Frontal cortex (tissue), 3 donors: ENCODE measurements at regions not wholly inside any gene's neighbourhood (a gene's known extent, or its start where the extent isn't known, plus 50 kb on each side); places are given as distances from the start of the nearest gene placed in this dataset.

Source experiments
- DNase-seq, 2 donors: peaks; one replicate each; pipeline ENCODE4 v3.0.0; 2012; ENCODE audit warnings: low spot score in 2 of 2
- FAIRE-seq: peaks from 2 replicates; lab custom pipeline; 2012; peaks lifted over from hg19 to GRCh38; lab: Jason Lieb, UNC
- donor health status: control.
- donor health status: control.
- donor health status: control.

DNA sequence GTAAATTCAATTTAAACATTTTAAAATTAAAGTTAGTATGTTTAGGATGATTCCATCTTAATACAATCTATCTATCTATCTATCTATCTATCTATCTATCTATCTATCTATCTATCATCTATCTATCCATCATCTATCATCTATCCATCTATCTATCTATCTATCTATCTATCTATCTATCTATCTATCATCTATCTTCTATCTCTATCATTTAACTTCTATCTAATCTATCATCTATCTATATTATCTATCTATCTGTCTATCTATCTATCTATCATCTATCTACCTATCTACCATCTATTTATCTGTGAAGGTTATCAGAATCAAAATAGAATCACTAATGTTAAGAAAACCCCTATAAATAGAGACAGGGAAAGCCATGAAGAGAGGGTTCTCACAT lies 78.3 kb downstream of the RAMP3 start:
- DNase-seq: no peak
- no peak for FAIRE-seq

DNA sequence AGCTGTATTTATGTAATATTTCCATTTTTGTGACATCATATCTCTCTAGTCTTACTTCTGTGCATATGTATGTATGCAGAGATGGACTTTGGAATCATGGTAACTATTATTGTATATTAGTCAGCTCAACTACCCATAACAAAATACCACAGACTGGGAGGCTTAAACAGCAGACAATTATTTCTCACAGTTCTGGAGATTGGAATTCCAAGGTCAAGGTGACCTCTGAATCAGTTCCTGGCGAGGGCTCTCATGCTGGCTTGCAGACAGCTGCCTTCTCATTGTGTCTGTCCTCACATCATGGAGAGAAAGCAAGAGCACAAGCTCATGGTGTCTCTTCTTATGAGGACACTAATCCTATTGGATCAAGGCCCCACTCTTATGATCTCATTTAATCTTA lies 79.1 kb downstream of the RAMP3 start:
- no peak for FAIRE-seq

DNA sequence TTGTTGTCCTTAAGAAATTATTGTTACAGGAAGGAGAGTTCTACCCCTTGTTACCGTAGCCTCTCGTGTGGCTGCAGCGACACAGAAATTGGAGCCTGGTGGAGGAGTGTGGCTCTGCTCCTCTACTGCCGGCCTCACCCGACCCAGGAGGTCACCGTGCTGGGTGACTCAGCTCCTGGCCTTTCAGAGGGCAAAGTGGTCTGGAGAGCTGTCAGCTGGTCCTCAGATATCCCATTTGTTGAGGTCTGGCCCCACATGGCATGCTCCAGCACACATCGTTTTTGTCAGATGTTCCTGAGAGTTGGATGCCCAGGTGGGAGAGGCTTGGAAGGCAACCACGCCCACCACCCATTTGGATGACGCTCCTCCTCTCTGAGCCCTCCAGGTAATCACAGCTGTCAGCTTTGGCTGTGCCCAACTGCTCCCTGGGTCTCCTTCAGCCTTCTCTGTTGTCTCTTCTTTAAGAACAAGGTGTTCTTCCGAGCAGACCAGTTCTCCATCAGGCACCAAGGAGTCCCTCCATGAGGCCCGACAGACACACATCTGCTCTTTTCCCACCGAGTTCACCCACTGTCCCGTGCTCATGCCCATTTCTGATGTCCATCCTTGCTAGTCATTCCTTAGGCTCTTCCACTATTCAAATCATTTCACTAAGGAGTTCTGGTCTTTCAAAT lies 80.3 kb downstream of the RAMP3 start:
- DNase-seq (no peak), FAIRE-seq (no peak)

More for the DNA sequence above, 79.1 kb downstream of the RAMP3 start:
- DNase-seq: no peak

DNA sequence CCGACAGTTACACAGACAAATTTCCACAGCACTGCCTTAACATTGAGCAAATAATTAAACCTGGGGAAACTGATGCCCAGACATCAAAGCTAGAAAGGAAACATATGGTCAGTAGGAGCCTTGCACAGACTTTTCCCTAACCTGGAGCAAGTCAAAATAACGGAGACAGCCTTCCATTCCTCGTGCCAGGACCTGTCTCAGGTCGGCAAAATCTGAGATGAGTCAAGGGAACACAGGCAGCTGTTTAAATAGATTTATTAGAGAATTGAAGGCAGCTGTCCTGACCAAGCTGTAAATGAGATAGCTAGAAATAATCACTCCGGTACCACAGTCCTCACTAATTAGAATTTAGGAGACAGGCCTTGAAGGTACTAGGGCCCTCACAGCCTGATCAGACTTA lies 81.2 kb downstream of the RAMP3 start:
- no peak for FAIRE-seq

GRCh38 chr7:45239486-45239885 lies 81.9 kb downstream of the RAMP3 start:
- DNase-seq: no peak
- no peak for FAIRE-seq

More for the DNA sequence above, 81.2 kb downstream of the RAMP3 start:
- no peak for DNase-seq

- no peak for DNase-seq
- no peak for FAIRE-seq
These were observed 82.7 kb downstream of the RAMP3 start for GRCh38 chr7:45240273-45240771.

DNA sequence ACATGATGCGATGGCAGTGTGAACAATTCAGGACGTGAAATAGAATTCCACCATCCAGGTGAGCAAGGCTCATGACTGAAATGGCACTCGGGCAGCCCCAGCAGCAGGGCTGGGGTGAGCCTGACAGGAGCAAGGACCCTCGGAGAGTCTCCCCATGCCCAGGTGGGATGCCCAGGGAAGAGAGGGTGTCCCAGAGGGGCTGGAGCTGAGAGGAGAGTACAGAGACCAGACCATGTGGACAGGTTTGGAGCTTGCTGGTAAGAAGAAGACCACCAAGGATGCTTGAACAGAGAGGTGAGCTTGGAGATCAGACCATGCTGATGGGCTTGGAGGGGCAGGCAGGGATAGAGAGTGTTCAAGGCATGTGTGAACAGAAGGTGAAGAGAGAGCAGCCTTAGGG lies 83.3 kb downstream of the RAMP3 start:
- FAIRE-seq: no peak
- no peak for DNase-seq

GRCh38 chr7:45241339-45242109 lies 83.9 kb downstream of the RAMP3 start:
- FAIRE-seq (no peak), DNase-seq (no peak)

DNA sequence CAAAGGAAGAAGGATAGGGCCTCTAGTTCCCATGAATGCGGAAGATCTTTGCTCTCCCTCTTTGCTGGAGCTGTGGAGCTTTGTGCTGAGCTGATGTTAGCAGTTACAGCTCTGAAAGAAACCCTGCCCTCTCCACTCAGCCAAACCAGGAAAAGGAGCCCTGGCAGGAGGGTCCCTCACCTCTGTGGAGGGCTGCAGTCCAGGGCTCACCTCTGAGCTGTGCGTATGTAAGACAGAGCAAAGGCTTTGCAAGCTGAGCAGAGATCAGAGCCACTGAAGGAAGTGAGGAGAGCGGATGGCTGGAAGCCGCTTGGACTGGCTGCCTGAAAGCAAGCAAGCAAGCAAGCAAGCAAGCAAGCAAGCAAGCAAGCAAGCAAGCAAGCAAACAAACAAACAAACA lies 84.7 kb downstream of the RAMP3 start:
- DNase-seq (no peak), FAIRE-seq (no peak)

DNA sequence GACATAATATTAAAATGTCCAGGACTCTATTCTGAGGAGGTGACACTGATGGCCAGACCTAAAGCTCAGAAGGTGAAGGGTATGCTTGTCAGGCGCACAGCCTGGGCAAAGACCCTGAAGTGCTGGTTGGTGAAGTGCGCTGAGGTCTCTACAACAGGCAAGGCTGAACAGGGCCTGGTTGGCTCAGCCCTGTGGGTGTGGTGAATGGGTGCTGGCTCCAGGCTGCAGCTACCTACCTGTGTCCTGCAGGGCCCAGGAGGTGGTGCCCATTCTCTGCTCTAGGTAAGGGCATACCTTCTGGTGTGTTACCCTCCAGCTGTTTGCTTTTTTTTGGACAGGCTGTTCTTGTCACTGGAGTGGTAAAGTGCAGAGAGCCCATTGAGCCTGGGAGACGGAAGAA lies 85.1 kb downstream of the RAMP3 start:
- DNase-seq: no peak
- no peak for FAIRE-seq

DNA sequence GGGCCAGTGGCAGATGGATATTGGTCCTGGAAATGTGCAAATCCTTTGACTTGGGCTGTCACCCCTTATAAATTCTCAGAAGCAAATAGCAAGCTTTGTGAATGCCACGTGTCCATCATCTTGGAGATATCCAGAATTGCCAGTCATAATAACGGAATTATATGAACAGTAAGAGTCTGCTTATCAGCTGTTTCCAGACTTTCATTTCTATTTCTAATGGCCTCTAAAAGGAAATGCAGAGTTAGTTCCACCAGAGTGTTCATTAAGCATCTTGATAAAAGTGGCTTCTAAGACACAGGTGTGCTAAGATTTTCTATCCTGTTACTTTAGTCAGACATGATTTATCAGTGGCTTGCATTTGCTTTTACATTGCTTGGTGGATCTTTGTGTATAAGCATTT lies 87.4 kb downstream of the RAMP3 start:
- no peak for FAIRE-seq
- DNase-seq: no peak

DNA sequence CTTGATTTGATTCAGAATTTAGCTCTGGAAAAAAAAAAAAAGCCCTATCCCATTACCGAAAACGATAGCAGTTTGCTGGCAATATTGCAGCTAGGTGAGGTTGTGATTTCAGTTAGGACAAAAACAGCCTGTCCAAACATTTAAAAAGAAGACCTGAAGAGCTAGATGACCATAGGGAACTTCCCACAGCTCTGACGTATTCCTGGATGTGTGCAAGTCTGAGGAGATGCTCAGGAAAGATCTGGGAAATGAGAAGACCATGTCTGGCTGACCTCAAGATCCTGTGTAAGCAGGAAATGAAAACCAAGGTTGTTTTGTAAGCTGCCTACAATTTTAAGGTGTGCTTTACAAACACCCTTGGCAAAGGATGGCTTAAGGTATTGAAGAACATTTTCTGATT lies 88.7 kb downstream of the RAMP3 start:
- DNase-seq: no peak
- FAIRE-seq: no peak

DNA sequence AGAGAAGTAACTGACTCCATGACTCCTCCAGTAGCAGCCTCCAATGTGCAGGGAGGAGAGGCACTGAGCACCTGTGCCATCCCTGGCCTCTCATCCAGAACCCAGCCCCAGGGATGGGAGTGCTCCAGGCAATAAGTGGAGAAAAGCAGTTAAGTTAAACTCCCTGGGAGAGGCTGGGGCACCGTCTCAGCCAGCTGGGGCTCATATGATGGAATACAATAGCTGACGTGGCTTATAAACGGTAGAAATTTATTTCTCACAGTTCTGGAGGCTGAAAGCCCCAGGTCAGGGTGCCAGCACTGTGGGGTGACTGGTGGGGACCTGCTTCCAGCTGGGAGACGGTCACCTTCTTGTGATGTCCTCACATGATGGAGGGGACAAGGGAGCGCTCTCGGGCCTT lies 94.7 kb downstream of the RAMP3 start:
- no peak for FAIRE-seq

GRCh38 chr7:45252857-45253256 lies 95.3 kb downstream of the RAMP3 start:
- FAIRE-seq (no peak), DNase-seq (no peak)

More for the DNA sequence above, 94.7 kb downstream of the RAMP3 start:
- DNase-seq: no peak

DNA sequence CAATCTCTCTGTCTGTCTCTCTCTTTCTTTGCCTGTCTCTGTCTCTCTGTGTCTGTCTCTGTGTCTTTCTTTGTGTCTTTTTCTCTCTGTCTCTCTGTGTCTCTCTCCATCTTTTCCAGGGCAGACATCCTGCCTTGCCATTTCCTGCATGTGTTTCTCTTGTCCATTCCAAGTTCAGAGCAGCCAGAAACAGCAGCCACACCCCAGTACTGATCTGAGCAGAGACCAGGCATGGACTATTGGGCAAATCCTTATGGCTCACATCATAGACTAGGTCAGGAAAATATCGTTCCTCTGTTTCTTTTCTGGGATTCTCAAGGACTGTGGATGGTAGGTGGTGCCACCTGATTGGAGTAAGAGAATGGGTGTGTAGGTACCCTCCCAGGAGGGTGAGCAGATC lies 95.8 kb downstream of the RAMP3 start:
- DNase-seq: no peak
- no peak for FAIRE-seq

GRCh38 chr7:45255187-45255586 lies 97.6 kb downstream of the RAMP3 start:
- no peak for DNase-seq
- no peak for FAIRE-seq

- DNase-seq: no peak
- FAIRE-seq: no peak
These were observed 98.7 kb downstream of the RAMP3 start for GRCh38 chr7:45256309-45256708.

GRCh38 chr7:45256775-45257174 lies 99.2 kb downstream of the RAMP3 start:
- DNase-seq (no peak), FAIRE-seq (no peak)

GRCh38 chr7:45257284-45257683 lies 99.7 kb downstream of the RAMP3 start:
- DNase-seq (no peak), FAIRE-seq (no peak)

- FAIRE-seq (no peak), DNase-seq (no peak)
These were observed 101.1 kb downstream of the RAMP3 start for GRCh38 chr7:45258533-45259226.

DNA sequence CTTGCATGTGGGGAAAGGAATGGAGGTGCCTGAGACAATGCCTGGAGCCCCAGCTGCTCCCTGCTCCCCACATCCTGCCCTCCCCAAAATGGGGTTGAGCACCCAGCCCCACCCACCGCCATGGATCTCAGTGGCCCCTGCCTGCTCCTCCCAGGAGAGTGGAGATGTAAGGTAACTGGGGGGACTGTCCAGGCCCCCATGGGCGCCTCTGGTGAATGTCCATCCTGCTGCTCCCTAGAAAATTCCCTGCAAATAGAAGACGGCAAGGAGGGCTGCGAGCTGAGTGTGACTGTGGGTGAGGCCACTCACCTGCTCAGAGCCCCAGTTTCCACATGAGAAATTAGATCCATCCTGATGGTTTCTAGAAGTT lies 101.6 kb downstream of the RAMP3 start:
- DNase-seq (no peak), FAIRE-seq (no peak)
